HEK293 (cell line): ENCODE measurements at regions not wholly inside any gene's neighbourhood (a gene's known extent, or its start where the extent isn't known, plus 50 kb on each side); places are given as distances from the start of the nearest gene placed in this dataset.

Experiments used
- CTCF ChIP-seq: fragments of 450-650 bp; formaldehyde crosslinking; IDR thresholded peaks from 2 replicates; pipeline ENCODE4 v1.5.1; 2016; ENCODE audit warnings: missing biosample characterization, missing genetic modification characterization
- SETDB1 ChIP-seq: IDR thresholded peaks from one replicate; pipeline ENCODE4 v1.6.1; 2017; ENCODE audit warnings: mild to moderate bottlenecking, low read length, moderate library complexity, mixed read lengths; ENCODE audit not compliant: insufficient read length
- ZNF133 ChIP-seq: fragments of 450-650 bp; formaldehyde crosslinking; IDR thresholded peaks from 2 replicates; pipeline ENCODE4 v1.5.1; 2016; ENCODE audit warnings: missing biosample characterization, missing genetic modification characterization
- ZNF239 ChIP-seq: fragments of 450-650 bp; formaldehyde crosslinking; IDR thresholded peaks from 2 replicates; pipeline ENCODE4 v1.5.1; 2016; ENCODE audit warnings: missing biosample characterization, missing genetic modification characterization
- TF ChIP-seq, protein P1 (sequence below): fragments of 450-650 bp; formaldehyde crosslinking; IDR thresholded peaks from 2 replicates; pipeline ENCODE4 v1.5.1; 2016; ENCODE audit warnings: missing biosample characterization, missing genetic modification characterization

DNA sequence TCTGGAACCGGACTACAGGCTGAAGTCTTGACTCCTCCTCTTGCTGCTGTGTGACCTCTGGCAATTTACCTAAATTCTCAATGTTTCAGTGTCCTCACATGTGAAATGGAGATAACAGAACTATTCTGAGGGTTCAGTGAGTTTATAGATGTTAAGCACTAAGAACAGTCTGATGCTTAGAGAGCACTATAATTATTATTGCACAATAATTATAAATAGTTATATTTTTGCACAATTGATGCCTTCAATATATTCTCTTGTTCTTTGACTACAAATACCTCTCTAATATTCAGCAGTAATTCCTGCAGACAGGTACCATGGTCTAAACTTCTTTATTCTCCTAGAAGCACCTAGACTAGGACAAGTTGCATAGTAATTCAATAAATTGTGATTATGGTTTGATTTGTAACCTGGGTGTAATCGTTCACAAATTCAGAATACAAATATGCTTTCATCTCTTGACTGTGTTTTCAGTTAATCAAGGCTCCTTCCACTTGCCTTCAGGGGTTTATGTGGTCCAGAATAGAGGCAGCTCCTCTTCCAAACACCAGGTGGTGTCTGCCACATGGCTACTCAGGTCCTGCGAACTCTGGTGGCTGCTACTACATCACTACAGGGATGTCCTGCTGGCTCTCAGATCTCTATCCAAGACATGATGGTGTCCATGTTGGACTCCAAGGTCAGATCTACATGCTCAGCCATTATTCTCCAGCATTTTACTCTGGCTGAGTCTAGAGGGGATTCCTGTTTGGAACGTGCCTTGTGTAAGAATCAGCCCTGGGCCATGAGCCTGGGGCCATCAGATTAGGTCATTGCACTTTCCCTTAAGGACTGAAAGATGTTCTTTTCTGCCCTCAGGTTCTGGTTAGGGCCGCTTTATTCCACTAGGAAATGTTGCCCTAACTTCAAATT lies 103.4 kb downstream of the QRFPR start:
- TF ChIP-seq ZNF239 (no peak), ZNF133 (tag by site-specific recombination) (no peak), SETDB1 (no peak), CTCF (tag by site-specific recombination) (0 out of 2 replicates have a peak, but pooled peaks have one; percentile 11)
- TF ChIP-seq, protein P1, sequence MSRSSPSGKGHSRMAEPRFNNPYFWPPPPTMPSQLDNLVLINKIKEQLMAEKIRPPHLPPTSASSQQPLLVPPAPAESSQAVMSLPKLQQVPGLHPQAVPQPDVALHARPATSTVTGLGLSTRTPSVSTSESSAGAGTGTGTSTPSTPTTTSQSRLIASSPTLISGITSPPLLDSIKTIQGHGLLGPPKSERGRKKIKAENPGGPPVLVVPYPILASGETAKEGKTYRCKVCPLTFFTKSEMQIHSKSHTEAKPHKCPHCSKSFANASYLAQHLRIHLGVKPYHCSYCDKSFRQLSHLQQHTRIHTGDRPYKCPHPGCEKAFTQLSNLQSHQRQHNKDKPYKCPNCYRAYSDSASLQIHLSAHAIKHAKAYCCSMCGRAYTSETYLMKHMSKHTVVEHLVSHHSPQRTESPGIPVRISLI (tag by site-specific recombination), result no peak
